ENCODE measurements at regions not wholly inside any gene's neighbourhood (a gene's known extent, or its start where the extent isn't known, plus 50 kb on each side); places are given as distances from the start of the nearest gene placed in this dataset.

DNA sequence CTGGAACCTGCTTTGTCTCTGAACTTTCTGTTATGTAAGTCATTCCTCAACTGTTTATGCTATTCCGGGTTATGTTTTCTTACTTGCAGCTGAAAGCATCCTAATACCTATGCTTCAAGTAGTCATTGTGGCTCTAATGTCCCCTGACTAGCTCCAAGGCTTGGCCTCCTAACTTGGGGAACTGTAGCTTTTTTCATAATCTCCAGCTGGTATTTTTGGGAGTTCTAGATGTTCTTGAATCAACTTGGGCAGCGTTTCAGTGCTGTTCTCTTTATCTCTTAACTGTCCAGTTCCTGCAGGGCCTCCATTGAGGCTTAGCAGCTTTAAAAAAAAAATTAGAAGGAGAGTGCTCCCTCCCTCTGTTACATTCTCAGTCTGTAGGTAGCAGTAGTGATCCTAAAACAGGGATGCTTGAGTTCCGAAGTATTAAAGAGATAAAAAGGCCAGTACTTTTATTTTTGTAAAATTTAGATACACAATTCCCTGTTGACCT lies 100.0 kb upstream of the ACTBL2 start (continued):
- TF ChIP-seq, protein P1, sequence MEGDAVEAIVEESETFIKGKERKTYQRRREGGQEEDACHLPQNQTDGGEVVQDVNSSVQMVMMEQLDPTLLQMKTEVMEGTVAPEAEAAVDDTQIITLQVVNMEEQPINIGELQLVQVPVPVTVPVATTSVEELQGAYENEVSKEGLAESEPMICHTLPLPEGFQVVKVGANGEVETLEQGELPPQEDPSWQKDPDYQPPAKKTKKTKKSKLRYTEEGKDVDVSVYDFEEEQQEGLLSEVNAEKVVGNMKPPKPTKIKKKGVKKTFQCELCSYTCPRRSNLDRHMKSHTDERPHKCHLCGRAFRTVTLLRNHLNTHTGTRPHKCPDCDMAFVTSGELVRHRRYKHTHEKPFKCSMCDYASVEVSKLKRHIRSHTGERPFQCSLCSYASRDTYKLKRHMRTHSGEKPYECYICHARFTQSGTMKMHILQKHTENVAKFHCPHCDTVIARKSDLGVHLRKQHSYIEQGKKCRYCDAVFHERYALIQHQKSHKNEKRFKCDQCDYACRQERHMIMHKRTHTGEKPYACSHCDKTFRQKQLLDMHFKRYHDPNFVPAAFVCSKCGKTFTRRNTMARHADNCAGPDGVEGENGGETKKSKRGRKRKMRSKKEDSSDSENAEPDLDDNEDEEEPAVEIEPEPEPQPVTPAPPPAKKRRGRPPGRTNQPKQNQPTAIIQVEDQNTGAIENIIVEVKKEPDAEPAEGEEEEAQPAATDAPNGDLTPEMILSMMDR (IDR thresholded peaks at IDR 0.05) = no peak
- TF ChIP-seq SIN3A (IDR thresholded peaks at IDR 0.05; ENCODE audit: borderline replicate concordance, low read depth, low read length) = no peak

DNA sequence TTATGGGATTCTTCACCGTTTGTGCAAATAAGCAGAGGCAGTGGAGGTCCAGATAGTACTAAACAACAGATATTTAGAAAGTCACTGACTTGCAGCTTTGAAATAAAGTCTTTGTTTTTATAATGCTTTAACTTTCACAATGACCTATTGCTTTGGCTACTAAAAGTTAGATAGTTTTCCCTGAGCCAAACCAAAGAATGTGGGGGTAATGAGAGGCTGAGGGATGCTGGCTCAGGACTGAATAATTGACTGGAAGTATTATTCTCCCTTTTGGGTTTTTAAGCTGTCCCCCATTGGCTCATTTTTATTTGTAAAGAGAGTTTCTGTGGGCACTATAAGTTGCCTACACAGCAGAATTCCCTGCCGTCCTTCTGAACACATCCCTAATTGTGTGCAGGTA lies 99.2 kb upstream of the ACTBL2 start:
- TF ChIP-seq FOSL2 (IDR thresholded peaks at IDR 0.05; ENCODE audit: borderline replicate concordance, low read depth) = no peak
- no peak for TF ChIP-seq MXI1 (IDR thresholded peaks at IDR 0.05; ENCODE audit: low read depth, low read length)
- TF ChIP-seq SMC3 (IDR thresholded peaks at IDR 0.05; ENCODE audit: low read depth, low read length) = no peak
- TF ChIP-seq, protein P1 (IDR thresholded peaks at IDR 0.05) = no peak
- no peak for TF ChIP-seq SIN3A (IDR thresholded peaks at IDR 0.05; ENCODE audit: borderline replicate concordance, low read depth, low read length)
- TF ChIP-seq, protein P2, sequence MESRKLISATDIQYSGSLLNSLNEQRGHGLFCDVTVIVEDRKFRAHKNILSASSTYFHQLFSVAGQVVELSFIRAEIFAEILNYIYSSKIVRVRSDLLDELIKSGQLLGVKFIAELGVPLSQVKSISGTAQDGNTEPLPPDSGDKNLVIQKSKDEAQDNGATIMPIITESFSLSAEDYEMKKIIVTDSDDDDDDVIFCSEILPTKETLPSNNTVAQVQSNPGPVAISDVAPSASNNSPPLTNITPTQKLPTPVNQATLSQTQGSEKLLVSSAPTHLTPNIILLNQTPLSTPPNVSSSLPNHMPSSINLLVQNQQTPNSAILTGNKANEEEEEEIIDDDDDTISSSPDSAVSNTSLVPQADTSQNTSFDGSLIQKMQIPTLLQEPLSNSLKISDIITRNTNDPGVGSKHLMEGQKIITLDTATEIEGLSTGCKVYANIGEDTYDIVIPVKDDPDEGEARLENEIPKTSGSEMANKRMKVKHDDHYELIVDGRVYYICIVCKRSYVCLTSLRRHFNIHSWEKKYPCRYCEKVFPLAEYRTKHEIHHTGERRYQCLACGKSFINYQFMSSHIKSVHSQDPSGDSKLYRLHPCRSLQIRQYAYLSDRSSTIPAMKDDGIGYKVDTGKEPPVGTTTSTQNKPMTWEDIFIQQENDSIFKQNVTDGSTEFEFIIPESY (IDR thresholded peaks at IDR 0.05; ENCODE audit: borderline replicate concordance, low read depth) = no peak
- TF ChIP-seq RFX5 (IDR thresholded peaks at IDR 0.05; ENCODE audit: low read length) = no peak
- TF ChIP-seq, protein P3, sequence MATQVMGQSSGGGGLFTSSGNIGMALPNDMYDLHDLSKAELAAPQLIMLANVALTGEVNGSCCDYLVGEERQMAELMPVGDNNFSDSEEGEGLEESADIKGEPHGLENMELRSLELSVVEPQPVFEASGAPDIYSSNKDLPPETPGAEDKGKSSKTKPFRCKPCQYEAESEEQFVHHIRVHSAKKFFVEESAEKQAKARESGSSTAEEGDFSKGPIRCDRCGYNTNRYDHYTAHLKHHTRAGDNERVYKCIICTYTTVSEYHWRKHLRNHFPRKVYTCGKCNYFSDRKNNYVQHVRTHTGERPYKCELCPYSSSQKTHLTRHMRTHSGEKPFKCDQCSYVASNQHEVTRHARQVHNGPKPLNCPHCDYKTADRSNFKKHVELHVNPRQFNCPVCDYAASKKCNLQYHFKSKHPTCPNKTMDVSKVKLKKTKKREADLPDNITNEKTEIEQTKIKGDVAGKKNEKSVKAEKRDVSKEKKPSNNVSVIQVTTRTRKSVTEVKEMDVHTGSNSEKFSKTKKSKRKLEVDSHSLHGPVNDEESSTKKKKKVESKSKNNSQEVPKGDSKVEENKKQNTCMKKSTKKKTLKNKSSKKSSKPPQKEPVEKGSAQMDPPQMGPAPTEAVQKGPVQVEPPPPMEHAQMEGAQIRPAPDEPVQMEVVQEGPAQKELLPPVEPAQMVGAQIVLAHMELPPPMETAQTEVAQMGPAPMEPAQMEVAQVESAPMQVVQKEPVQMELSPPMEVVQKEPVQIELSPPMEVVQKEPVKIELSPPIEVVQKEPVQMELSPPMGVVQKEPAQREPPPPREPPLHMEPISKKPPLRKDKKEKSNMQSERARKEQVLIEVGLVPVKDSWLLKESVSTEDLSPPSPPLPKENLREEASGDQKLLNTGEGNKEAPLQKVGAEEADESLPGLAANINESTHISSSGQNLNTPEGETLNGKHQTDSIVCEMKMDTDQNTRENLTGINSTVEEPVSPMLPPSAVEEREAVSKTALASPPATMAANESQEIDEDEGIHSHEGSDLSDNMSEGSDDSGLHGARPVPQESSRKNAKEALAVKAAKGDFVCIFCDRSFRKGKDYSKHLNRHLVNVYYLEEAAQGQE (IDR thresholded peaks at IDR 0.05; ENCODE audit: low read depth, low read length) = no peak
- H3K9me2 ChIP-seq = no peaks in the 10 kb centered on the region
- H3K4me1 ChIP-seq (ENCODE audit: control insufficient read depth in 1 of 2, insufficient read depth in 2 of 2, low read depth in 1 of 2, low read length in 1 of 2) = no peaks in the 10 kb centered on the region
- H3K9me3 ChIP-seq = no peaks in the 10 kb centered on the region
- ChIA-PET POLR2A (no interaction called here), CTCF (no interaction called here)
- no peak for DNase-seq
- H4K20me1 ChIP-seq (ENCODE audit: insufficient read depth) = no peaks in the 10 kb centered on the region
- H3K36me3 ChIP-seq (replicated peaks in 1 of 2; ENCODE audit: control insufficient read depth in 1 of 2, insufficient read depth in 2 of 2, low read length in 1 of 2) = no peaks in the 10 kb centered on the region
- H3K4me3 ChIP-seq (ENCODE audit: low read depth in 2 of 2, low read length in 1 of 2) = no peak overlapping the region
- no peak overlapping the region for H3K27ac ChIP-seq (ENCODE audit: low read depth in 2 of 2, low read length in 1 of 2)
- H3K9ac ChIP-seq = no peak overlapping the region
- no peak overlapping the region for H3K4me2 ChIP-seq
- no peak overlapping the region for H2AFZ ChIP-seq (ENCODE audit: low read depth)
- no peaks in the 10 kb centered on the region for H3K79me2 ChIP-seq (ENCODE audit: insufficient read depth)
- H3K27me3 ChIP-seq (ENCODE audit: insufficient read depth) = no peaks in the 10 kb centered on the region
- 87% methylated on average over 2 of the region's 2 CpGs for WGBS (ENCODE audit: low lambda C conversion rate)
- H3F3A ChIP-seq (replicated peaks; ENCODE audit: insufficient read depth) = peaks cover 4% of the 10 kb centered on the region
